ENCODE measurements at regions not wholly inside any gene's neighbourhood (a gene's known extent, or its start where the extent isn't known, plus 50 kb on each side); places are given as distances from the start of the nearest gene placed in this dataset.

GRCh38 chr3:126292318-126293070, 64.7 kb downstream of the KLF15 start:
- no peak for FAIRE-seq

- no peak for FAIRE-seq
Measured at GRCh38 chr3:126291537-126291936, 65.7 kb downstream of the KLF15 start.

- FAIRE-seq: no peak
Measured at GRCh38 chr3:126291061-126291460, 66.1 kb downstream of the KLF15 start.

GRCh38 chr3:126290325-126290724, 66.9 kb downstream of the KLF15 start:
- FAIRE-seq: no peak

- no peak for FAIRE-seq
Measured at GRCh38 chr3:126289096-126289495, 68.1 kb downstream of the KLF15 start.

- no peak for FAIRE-seq
Measured at GRCh38 chr3:126288314-126288713, 68.9 kb downstream of the KLF15 start.

- no peak for FAIRE-seq
Measured at GRCh38 chr3:126287536-126288241, 69.5 kb downstream of the KLF15 start.

GRCh38 chr3:126287171-126287535, 70.1 kb downstream of the KLF15 start:
- no peak for FAIRE-seq

GRCh38 chr3:126285369-126285768, 71.8 kb downstream of the KLF15 start:
- no peak for FAIRE-seq

GRCh38 chr3:126284258-126284904, 72.8 kb downstream of the KLF15 start:
- FAIRE-seq: no peak

GRCh38 chr3:126283651-126284050, 73.6 kb downstream of the KLF15 start:
- peak; percentile 81 for FAIRE-seq

GRCh38 chr3:126279853-126280252, 77.4 kb downstream of the KLF15 start:
- FAIRE-seq: no peak

- no peak for FAIRE-seq
Measured at GRCh38 chr3:126277629-126278378, 79.4 kb downstream of the KLF15 start.

GRCh38 chr3:126275620-126275904, 81.6 kb downstream of the KLF15 start:
- no peak for FAIRE-seq

GRCh38 chr3:126274735-126275619, 82.2 kb downstream of the KLF15 start:
- no peak for FAIRE-seq

GRCh38 chr3:126270145-126270811, 86.9 kb downstream of the KLF15 start:
- no peak for FAIRE-seq

- no peak for FAIRE-seq
Measured at GRCh38 chr3:126269354-126269753, 87.9 kb downstream of the KLF15 start.

GRCh38 chr3:126268866-126269265, 88.3 kb downstream of the KLF15 start:
- no peak for FAIRE-seq

GRCh38 chr3:126267976-126268615, 87.7 kb upstream of the ALDH1L1 start:
- FAIRE-seq: no peak

- FAIRE-seq: no peak
Measured at GRCh38 chr3:126267169-126267975, 87.0 kb upstream of the ALDH1L1 start.

GRCh38 chr3:126266850-126267168, 86.4 kb upstream of the ALDH1L1 start:
- no peak for FAIRE-seq
